AG08396 (cell line): ENCODE measurements at regions not wholly inside any gene's neighbourhood (a gene's known extent, or its start where the extent isn't known, plus 50 kb on each side); places are given as distances from the start of the nearest gene placed in this dataset.

Experiments
- DNase-seq: peaks from one replicate; pipeline ENCODE4 v3.0.0; 2012; ENCODE audit warnings: low spot score, mixed read lengths

DNA sequence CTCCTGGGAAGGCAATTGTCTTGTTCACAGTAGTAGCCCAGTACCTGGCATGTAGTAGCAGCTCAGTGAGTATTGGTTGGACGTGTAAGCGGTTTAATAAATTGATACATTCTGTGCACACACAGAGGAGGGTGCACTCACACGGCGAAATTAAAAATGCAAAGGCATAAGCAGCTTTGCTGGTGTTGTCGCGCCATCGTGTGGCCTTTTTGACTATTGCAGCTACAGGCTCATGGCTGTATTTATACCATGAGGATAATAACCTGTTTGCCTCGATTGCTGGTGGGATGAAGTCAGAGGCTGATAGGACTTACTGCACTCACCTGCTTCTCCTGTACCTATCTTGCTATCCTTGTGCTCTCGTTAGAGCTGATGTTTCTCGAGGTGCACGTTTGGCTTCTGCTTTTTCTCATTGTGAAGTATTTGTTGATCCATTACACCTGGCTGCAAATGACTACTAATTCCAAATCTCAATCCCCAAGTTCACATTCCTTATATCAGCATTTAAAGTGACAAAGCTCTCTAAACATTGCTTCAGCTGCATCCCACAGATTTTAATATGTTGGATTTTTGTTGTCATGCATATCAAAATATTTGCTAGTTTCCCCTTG lies 61.5 kb downstream of the TBXT start:
- peak; percentile 51 for DNase-seq

- DNase-seq, result no peak
Observed at GRCh38 chr6:166105341-166106075, 62.1 kb downstream of the TBXT start.

DNA sequence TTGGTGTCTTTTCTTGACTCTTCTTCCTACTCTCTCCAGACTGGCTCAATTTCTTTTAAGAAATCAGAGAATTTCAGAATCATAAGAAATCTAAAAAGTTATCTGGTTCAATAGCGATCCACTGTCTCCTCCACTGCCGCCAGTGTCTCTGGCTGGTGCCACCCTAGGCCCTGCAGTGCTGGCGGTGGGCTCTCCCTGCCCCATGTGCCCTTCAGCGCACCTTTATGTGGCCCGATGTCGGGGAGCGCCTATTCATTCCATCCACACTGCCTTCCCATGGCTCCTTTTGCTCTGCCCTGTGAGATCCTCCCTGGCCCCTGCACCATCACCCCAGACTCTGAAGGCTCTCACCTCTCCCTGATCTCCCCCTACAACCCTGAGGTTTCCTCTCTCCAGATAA lies 62.8 kb downstream of the TBXT start:
- DNase-seq, result no peak

DNA sequence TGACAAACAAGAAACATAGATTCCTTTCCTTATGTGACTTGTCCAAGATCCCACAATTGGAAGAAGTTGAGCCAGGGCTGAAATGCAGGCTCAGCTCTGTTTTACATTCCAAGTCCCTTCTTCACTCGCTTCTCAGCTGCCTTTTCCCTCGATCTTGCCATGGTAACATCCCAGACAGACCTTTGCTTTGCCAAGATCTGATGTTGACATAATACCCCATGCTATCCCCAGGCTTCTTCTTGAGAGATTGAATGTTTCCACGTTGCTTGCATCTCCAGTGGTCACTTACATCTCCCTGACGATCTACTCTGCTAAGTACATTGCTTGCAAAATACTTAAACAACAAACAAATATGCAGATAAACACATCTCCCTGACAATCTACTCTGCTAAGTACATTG lies 63.5 kb downstream of the TBXT start:
- no peak for DNase-seq

- no peak for DNase-seq
Observed at GRCh38 chr6:166101819-166102419, 65.7 kb downstream of the TBXT start.

DNA sequence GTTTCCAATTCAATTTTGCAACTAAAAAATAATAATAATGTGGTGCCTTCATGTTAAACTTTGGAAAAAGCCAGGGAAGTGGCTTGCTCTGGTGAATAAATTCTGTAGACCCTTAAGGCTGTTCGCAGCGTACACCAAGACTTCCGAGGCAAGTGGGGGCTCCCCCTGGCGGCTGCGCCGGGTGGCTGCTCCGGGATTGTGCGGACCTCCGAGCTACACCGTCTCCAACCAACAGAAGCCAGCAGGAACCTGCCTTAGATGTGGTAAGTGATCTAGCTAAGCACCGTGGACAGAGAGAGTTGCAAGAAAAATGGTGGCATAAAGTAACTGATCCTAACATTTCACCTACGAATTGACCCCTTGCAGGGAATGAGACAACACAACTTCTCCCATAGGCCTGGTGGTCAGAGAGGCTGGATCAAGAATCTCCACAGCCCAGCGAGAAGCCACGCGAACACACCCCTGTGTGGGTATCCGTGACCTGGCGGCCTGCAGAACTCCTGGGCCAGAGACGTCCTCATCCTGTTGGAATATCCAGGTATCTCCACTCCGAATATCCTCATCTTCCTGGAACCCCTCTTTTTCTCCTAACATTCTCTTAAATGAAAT lies 69.6 kb downstream of the TBXT start:
- peak; percentile 67 for DNase-seq

DNA sequence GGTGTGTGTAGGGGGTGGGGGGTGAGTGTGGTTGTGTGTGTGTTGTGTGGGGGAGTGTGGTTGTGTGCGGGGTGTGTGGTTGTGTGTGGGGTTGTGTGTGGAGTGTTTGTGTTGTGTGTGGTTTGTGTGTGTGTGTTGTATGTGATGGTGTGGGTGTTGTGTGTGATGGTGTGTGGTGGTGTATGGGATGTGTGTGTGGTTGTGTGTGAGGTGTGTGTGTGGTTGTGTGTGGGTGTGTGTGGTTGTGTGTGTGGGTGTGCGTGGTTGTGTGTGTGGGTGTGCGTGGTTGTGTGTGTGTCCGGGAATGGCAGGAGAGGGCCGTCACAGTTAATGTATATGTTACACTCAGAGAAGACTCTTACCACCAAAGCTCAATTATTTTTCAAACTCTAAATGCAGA lies 79.8 kb downstream of the TBXT start:
- DNase-seq, result no peak

DNA sequence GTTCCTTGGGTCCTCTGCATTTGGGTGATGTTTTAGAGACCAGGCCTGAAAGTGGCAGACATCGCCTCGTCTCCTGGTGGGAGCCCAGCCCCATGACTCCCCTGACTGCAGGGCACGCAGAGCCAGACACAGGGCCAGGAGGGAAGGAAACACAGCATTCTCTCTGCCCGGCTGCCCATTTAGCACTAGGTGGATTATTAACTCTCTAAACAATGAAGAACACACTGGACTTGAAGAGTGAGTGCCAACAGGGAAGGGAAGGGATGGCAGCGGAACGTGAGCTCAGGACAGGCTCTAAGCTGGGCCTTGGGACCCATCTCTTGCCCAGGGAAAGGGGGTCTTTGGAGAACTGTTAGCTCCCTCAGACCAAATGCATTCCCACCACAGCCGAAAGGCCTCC lies 80.4 kb downstream of the TBXT start:
- no peak for DNase-seq

DNA sequence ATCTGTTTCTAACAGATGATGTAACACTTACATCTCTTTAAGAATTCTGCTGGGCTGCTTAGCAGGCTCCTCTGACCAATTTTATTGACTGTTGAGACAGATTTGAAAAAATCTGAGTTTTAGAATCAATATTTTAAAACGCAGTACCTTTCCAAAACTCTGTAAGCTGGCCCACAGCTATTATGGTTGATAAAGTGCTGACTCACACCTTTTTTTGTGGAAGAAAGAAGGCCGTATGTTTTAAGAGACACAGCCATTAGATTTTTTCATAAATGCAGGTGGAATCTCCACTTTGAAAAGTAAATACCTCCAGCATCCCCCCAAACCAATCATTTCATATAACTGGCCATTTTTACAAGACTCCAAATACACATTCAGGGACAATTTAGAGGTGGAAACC lies 82.2 kb downstream of the TBXT start:
- no peak for DNase-seq

DNA sequence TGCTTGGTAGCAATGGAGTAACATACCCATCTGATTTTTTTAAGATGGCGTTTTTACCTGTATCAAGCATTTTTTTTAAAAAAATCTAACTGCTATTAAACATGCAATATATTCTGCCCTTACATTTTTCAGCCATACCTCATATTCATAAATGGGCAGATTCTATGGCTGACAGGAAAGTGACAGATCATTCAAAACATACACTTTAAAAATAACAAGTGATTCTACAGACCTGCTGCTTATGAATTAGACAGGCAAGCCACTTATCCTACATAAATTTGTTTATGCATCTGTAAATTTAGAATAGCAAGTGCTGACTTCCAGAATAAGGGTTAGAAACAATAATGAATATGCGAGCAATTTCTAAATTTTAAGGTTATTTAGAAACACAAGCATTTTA lies 82.7 kb downstream of the TBXT start:
- DNase-seq, result no peak

DNA sequence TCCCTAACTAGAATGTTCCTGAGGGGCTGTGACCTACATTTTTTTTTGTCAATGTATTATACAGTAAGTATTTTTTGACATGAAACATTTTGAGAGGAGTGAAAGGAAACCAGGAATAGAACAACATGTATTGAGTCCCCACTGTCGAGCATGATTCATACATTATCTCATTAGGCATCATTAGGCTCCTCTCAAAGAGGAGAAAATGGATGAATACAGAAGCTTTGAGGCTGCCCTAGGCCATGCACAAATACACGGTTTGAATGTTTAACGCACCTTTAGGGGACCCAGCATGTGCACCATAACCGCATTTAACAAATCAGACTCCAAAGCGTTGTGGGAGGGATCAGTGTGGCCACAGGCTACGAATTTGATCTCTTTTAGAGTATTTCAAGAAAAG lies 87.8 kb downstream of the TBXT start:
- no peak for DNase-seq

- peak; percentile 69 for DNase-seq
Observed at GRCh38 chr6:166078294-166078693, 89.4 kb downstream of the TBXT start.

DNA sequence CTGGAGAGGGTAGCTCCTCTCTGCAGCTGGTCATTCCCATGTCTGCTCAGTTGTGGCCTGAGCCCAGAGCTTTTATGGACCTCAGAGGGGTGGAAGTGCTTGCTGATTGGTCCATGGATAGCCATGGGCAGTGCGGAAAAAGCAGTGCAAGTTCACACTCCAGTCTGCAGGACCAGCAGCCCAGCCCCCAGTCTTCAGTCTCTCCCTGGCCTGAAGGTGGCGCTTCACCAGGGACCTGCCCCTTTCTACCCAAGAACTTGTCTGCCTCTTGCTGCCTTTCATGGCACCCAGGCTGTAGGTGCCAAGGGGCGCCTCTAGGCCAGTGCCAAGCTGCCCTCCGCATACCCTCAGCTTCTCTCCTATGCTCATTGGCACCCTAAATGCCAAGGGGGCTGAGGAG lies 91.0 kb downstream of the TBXT start:
- DNase-seq, result no peak

DNA sequence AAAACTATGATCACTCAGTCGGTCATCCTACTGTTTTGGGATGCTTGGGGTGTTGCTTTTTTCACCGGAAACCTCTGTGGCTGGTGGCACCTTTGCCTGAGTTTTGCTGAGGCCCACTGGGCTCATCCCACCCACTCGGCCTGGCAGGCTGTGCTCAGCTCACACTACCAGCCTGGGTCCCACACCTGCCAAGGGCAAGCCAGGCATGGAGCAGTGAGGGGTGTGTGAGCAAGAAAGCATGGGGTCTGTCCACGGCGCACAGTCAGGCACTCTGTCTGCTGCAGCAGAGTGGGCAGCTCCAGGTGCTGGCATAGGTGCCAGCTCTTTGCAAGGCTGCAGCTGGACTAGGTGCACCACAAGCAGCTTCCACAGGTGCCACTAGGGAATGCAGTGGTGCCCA lies 91.7 kb downstream of the TBXT start:
- no peak for DNase-seq

GRCh38 chr6:166075186-166075585 lies 92.5 kb downstream of the TBXT start:
- DNase-seq, result no peak

DNA sequence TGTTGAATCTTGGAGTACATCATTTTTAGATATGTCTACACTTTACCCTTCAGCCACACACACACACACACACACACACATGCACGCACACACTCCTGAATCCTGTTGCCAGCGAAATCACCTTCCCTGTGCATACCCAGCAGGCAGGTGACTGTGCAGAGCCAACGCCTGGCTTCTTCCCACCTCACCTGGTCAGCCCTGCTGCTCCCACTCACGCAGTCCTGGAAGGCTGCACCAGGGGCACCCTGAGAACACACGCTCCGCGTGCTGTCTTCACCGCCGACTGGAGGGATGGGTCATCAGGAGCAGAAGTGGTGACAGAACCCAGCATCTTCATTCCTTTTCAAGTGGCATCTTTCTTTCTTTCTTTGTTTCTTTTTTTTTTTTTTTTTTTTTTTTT lies 94.6 kb downstream of the TBXT start:
- no peak for DNase-seq

DNA sequence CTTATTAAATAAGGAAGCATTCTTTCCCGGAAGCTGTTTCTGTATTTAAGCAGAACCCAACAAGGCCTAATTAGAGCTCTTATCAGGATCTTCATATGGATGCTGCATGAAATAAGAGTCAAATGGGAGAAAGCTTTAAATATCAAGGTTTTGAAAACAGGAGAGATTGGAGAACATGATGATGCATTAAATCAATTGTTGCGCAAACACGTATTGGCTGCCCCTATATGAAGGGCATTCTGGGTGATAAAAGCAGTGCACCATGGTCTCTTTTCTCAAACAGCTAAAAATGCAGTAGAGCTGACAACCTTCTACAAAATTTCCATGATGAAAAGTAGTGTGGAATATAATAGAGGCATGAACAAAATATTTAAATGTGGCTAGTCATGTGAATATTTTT lies 98.9 kb downstream of the TBXT start:
- no peak for DNase-seq

GRCh38 chr6:166058064-166058739 lies 109.4 kb downstream of the TBXT start:
- peak; percentile 7 for DNase-seq

DNA sequence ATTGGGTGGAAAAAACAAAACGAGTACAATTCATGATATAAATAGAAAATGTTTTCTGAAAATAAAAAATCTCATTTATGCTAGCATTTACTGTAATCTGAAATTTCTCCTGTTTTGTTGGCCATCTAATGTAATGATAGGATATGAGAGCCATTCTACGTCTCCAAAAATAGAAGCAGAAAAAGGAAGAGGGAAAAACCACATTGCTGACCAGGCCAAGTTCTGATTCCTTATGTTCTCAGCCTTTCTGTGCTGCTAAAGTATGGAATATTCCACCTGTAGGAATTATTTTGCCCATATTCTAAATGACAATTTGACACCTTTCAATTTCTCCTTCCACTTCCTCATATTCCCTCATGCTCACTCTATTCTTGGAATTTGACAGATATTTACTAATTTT lies 110.2 kb downstream of the TBXT start:
- DNase-seq, result no peak

DNA sequence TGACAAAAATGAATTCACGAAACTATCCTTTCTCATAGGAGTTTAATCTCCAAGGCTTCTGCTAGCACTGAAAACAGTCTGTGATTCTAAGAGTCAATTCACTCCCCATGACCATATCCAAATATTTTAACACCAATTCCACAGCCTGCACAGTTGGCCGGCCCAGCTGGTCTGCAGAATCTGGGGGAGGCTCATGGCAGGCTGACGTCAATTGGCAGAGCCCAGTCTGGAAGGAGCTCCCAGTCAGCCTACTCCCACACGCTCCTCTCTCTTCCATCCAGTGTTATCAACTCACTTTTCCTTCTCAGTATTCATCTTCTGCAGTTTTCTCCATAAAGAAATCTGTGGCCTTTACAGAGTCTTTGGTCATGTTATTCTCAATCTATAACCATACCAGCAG lies 111.0 kb downstream of the TBXT start:
- DNase-seq, result peak; percentile 22

DNA sequence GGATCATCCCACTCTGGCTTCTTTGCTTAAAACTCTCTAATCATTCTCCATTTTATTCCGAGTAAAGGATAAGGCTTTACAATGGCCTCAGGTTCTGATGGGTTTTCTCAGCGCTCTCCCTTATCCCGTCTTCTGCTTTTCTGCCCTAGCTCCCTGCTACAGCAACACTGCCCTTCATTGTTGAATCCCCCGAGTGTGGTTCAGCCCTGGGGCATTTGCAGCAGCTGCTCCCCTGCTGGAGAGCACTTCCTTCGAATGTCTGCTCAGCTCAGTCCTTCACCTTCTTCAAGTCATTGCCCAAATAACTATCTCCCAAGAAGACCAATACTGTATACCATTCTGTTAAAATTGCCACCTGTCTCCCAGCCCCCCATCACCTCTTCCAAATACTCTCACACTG lies 111.8 kb downstream of the TBXT start:
- DNase-seq, result no peak

DNA sequence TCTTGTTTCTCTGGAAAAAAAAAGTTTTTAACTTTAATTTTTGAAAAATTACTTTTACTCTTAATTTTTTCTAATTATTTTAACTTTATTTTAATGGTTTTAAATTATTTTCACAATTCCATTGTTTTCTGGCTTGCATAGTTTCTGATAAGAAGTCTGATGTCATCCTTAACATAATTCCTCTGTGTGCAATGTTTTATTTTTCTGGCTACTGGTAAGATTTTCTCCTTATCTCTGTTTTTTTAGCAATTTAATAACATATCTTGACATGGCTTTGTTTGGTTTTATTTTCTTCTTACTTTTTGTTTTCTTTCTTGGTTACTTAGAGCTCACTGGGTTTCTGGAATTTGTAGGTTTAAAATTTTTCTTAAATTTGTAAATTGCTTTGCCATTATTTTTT lies 114.8 kb downstream of the TBXT start:
- DNase-seq, result no peak

- DNase-seq, result no peak
Observed at GRCh38 chr6:166050559-166050958, 117.1 kb downstream of the TBXT start.
